Immature natural killer cell (primary cell): ENCODE measurements at regions not wholly inside any gene's neighbourhood (a gene's known extent, or its start where the extent isn't known, plus 50 kb on each side); places are given as distances from the start of the nearest gene placed in this dataset.

ENCODE experiments used
- DNase-seq, 3 donors: peaks; one replicate each; pipeline ENCODE4 v3.0.0; 2022; ENCODE audit warnings: mixed read lengths in 1 of 3
- H3K27ac Mint-ChIP-seq, 6 donors: one replicate each; pipeline ENCODE4 v1.8.0; 2020; ENCODE audit warnings: mixed read lengths in 6 of 6, mild to moderate bottlenecking in 5 of 6, inconsistent platforms in 4 of 6, moderate library complexity in 3 of 6
- H3K27me3 Mint-ChIP-seq, 3 donors: one replicate each; pipeline ENCODE4 v1.8.0; 2020 to 2021; ENCODE audit warnings: low read depth in 3 of 3, mild to moderate bottlenecking in 3 of 3, mixed read lengths in 3 of 3, moderate library complexity in 3 of 3, inconsistent platforms in 1 of 3
- H3K36me3 Mint-ChIP-seq, 3 donors: one replicate each; pipeline ENCODE4 v1.8.0; 2020; ENCODE audit warnings: mixed read lengths in 3 of 3, inconsistent platforms in 2 of 3, mild to moderate bottlenecking in 2 of 3
- H3K4me1 Mint-ChIP-seq, 2 donors: one replicate each; pipeline ENCODE4 v1.8.0; 2020; ENCODE audit warnings: inconsistent platforms in 2 of 2, mild to moderate bottlenecking in 2 of 2, mixed read lengths in 2 of 2, moderate library complexity in 1 of 2
- H3K4me3 Mint-ChIP-seq, 5 donors: one replicate each; pipeline ENCODE4 v1.8.0; 2020; ENCODE audit warnings: mild to moderate bottlenecking in 5 of 5, mixed read lengths in 5 of 5, inconsistent platforms in 3 of 5, moderate library complexity in 3 of 5
- H3K9me3 Mint-ChIP-seq, 6 donors: one replicate each; pipeline ENCODE4 v1.8.0; 2020; ENCODE audit warnings: mild to moderate bottlenecking in 6 of 6, mixed read lengths in 6 of 6, inconsistent platforms in 4 of 6, moderate library complexity in 3 of 6

GRCh38 chr21:16194788-16195537 is 465.2 kb downstream of the USP25 start:
- H3K4me3 Mint-ChIP-seq, result peak overlapping the region in 3 of 5 donors; percentile 10 to 18 (median 13)
- H3K36me3 Mint-ChIP-seq, result no peaks in the 10 kb centered on the region
- DNase-seq, result no peak
- H3K9me3 Mint-ChIP-seq, result peaks cover 0 to 21% (median 8%) of the 10 kb centered on the region in 6 donors
- no peak overlapping the region for H3K27ac Mint-ChIP-seq
- H3K4me1 Mint-ChIP-seq, result peaks cover 0 to 34% of the 10 kb centered on the region in 2 donors
- H3K27me3 Mint-ChIP-seq, result peaks cover 0 to 4% (median 0%) of the 10 kb centered on the region in 3 donors

DNA sequence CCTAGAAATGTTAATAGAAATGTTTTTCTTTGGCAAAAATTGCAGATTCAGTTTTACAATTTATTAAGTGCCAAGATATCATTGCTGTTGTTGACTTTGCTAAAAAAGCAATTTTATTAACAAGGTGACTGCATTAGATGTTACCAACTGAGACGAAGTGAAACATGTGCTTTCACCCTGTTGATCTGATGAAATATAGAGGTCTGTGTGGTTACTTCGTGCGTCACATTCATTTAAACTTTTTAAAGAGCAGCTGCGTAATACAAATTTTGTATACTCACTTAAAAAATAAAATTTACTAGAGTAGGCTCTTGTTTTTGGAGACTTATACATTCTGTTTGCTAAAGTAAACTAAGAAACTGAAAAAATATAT is 465.7 kb downstream of the USP25 start:
- no peak for DNase-seq
- no peak overlapping the region for H3K27ac Mint-ChIP-seq

GRCh38 chr21:16196001-16196400 is 466.2 kb downstream of the USP25 start:
- peaks cover 0 to 1% (median 0%) of the 10 kb centered on the region in 3 donors for H3K27me3 Mint-ChIP-seq
- DNase-seq, result no peak
- H3K27ac Mint-ChIP-seq, result no peak overlapping the region
- peaks cover 0 to 34% of the 10 kb centered on the region in 2 donors for H3K4me1 Mint-ChIP-seq
- H3K9me3 Mint-ChIP-seq, result peaks cover 0 to 16% (median 7%) of the 10 kb centered on the region in 6 donors
- H3K4me3 Mint-ChIP-seq, result no peak overlapping the region
- no peaks in the 10 kb centered on the region for H3K36me3 Mint-ChIP-seq

More for the DNA sequence above, 465.7 kb downstream of the USP25 start:
- Mint-ChIP-seq H3K9me3 (peaks cover 0 to 20% (median 7%) of the 10 kb centered on the region in 6 donors), H3K27me3 (peaks cover 0 to 4% (median 0%) of the 10 kb centered on the region in 3 donors), H3K4me3 (peak overlapping the region in 2 of 5 donors; percentile 10 to 18), H3K36me3 (no peaks in the 10 kb centered on the region), H3K4me1 (peaks cover 0 to 34% of the 10 kb centered on the region in 2 donors)

DNA sequence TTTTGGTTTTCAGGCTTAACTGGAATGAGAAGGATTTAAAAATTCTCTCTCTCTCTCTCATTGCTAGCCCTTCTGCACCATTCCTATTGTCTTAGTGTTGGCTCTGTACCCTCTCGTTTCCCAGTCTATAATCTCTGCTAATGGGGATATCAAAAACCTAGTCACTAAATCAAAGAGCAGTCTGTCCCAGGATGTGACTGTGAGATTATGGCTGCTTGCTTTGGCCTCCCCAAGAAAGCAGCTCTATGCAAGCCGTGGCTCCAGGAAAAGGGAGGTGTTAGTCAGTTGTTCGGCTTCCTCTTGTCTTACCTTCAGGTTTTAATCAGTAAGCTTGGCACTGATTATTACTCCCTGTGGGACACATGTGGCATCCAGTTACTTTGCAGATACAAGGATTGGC is 468.8 kb downstream of the USP25 start:
- H3K4me1 Mint-ChIP-seq, result peaks cover 0 to 34% of the 10 kb centered on the region in 2 donors
- DNase-seq, result no peak
- H3K4me3 Mint-ChIP-seq, result no peak overlapping the region
- H3K27me3 Mint-ChIP-seq, result no peaks in the 10 kb centered on the region
- H3K9me3 Mint-ChIP-seq, result peaks cover 2 to 27% (median 10%) of the 10 kb centered on the region in 6 donors
- H3K27ac Mint-ChIP-seq, result no peak overlapping the region
- H3K36me3 Mint-ChIP-seq, result no peaks in the 10 kb centered on the region

DNA sequence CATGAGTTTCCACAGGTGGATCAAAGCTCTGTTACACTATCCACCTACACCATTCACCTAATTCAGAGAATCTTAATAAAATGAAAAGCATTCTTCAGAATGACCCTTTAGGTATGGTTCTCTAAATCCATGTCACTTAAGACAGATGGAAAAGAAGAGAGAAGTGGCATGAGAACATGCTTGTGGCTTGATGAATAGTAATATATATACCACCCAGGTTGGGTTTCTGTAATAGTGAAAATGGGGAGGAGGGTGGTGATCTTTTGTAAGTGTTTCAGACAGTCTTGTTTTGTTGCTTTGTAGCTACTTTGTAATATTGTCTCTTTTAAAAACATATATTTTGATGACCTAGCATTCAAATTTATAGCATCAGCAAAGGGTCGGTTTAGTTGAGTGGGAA is 469.8 kb downstream of the USP25 start:
- Mint-ChIP-seq H3K9me3 (peaks cover 4 to 27% (median 10%) of the 10 kb centered on the region in 6 donors), H3K27me3 (no peaks in the 10 kb centered on the region), H3K4me1 (peaks cover 0 to 28% of the 10 kb centered on the region in 2 donors), H3K27ac (no peak overlapping the region), H3K4me3 (no peak overlapping the region), H3K36me3 (no peaks in the 10 kb centered on the region)
- DNase-seq, result no peak

- peaks cover 0 to 9% of the 10 kb centered on the region in 2 donors for H3K4me1 Mint-ChIP-seq
- no peak overlapping the region for H3K27ac Mint-ChIP-seq
- H3K4me3 Mint-ChIP-seq, result no peak overlapping the region
- peaks cover 4 to 32% (median 11%) of the 10 kb centered on the region in 6 donors for H3K9me3 Mint-ChIP-seq
- no peak for DNase-seq
- H3K36me3 Mint-ChIP-seq, result no peaks in the 10 kb centered on the region
- peaks cover 0 to 2% (median 0%) of the 10 kb centered on the region in 3 donors for H3K27me3 Mint-ChIP-seq
Observed at GRCh38 chr21:16201718-16202117, 471.9 kb downstream of the USP25 start.

- H3K27me3 Mint-ChIP-seq, result peaks cover 0 to 2% (median 0%) of the 10 kb centered on the region in 3 donors
- DNase-seq, result no peak
- no peaks in the 10 kb centered on the region for H3K36me3 Mint-ChIP-seq
- H3K27ac Mint-ChIP-seq, result no peak overlapping the region
- H3K4me1 Mint-ChIP-seq, result no peaks in the 10 kb centered on the region
- H3K9me3 Mint-ChIP-seq, result peaks cover 4 to 23% (median 12%) of the 10 kb centered on the region in 6 donors
- no peak overlapping the region for H3K4me3 Mint-ChIP-seq
Observed at GRCh38 chr21:16205527-16205926, 475.7 kb downstream of the USP25 start.

DNA sequence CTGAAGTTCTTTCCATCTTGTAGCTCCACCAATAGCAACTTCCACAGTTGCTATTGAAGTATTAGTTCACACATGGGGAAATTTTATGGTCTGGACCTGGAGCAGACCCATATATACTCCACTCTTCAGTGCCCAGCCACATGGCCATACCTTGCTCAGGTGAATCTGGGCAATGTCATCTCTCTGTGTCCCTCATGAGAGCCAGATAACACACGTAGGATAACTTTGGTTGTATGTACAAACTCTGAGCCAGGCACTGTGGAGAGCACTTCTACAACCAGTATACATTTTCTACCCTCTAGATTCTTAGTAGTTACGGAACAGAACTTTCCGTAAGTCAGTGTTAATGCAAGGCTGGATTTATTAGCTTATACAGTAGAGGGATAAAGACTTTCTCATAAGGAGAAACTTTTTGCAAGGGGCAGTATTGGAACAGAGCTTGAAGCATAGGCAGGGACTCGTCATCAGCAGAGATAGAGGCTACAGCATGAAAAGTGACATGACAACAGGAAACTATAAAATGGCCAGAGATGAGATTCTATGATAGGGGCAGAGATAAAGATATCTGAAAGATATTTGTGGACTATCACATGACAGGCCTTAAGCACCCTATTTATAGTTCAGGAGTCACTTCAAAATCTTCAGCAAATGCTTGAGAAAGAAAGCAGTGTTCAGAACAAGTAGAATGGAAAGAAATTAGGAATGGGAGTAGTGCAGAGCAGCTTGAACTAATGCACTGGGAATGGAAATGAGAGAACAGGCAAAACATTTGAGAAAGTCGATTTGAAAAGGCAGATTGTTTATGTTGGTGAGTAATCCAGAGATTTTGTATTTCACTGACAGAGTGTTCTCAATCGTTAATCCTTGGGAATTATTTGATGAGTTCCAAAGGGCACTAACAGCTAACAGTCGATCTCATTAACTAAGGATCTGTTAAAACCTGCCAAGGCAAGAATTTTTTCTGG is 481.8 kb downstream of the USP25 start:
- no peaks in the 10 kb centered on the region for H3K27me3 Mint-ChIP-seq
- no peaks in the 10 kb centered on the region for H3K4me1 Mint-ChIP-seq
- H3K27ac Mint-ChIP-seq, result no peak overlapping the region
- DNase-seq, result no peak
- no peaks in the 10 kb centered on the region for H3K36me3 Mint-ChIP-seq
- H3K9me3 Mint-ChIP-seq, result peaks cover 0 to 12% (median 5%) of the 10 kb centered on the region in 6 donors
- no peak overlapping the region for H3K4me3 Mint-ChIP-seq

- H3K27me3 Mint-ChIP-seq, result no peaks in the 10 kb centered on the region
- no peaks in the 10 kb centered on the region for H3K4me1 Mint-ChIP-seq
- H3K4me3 Mint-ChIP-seq, result no peak overlapping the region
- H3K27ac Mint-ChIP-seq, result no peak overlapping the region
- H3K36me3 Mint-ChIP-seq, result no peaks in the 10 kb centered on the region
- no peak for DNase-seq
- H3K9me3 Mint-ChIP-seq, result peaks cover 0 to 11% (median 4%) of the 10 kb centered on the region in 6 donors
Observed at GRCh38 chr21:16213518-16213917, 483.7 kb downstream of the USP25 start.

DNA sequence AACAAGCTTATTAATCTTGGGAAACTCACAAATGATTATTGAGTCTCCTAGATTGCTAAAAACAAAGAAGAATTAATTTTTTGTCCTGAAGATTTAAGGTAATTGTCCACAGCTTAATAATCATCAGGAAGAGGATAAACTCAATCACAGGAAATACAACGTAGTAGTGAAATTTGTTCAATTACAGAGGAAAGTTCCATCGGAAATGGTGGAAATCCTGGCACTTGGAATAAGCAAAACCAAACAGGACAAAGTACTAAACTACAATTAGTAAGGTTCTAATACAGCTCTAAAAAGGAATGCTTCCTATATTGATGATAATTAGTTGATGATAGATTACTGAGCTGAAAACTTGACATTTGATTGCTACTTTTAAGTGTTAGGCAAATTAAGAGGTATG is 485.4 kb downstream of the USP25 start:
- no peak for DNase-seq
- peaks cover 0 to 6% (median under 1%) of the 10 kb centered on the region in 6 donors for H3K9me3 Mint-ChIP-seq
- no peaks in the 10 kb centered on the region for H3K36me3 Mint-ChIP-seq
- H3K27me3 Mint-ChIP-seq, result no peaks in the 10 kb centered on the region
- H3K4me1 Mint-ChIP-seq, result no peaks in the 10 kb centered on the region
- H3K4me3 Mint-ChIP-seq, result no peak overlapping the region
- H3K27ac Mint-ChIP-seq, result no peak overlapping the region

DNA sequence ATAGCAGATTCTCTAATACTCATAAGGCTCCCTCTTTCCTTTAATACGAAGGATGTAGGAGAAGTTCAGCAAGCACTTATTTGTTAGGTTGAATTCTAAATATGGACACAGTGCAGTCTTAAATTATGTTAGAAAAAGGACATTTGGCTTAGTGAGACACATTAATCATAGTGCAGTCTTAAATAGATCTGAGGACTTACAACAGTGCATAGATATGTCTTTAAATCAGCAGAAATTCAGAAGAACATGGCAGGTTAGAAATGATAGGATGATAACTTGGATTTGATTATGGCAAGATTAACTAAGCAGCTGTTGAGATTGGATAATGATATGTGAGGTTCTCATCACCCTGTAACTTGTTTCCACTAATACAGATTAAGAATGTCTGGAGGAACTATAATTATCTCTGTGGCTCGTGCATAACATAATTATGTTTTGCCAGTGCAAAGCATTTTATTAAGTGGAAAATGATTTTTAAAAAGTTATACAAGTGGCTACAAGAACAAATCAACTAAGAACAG is 485.9 kb downstream of the USP25 start:
- Mint-ChIP-seq H3K9me3 (peaks cover 0 to 6% (median under 1%) of the 10 kb centered on the region in 6 donors), H3K4me1 (no peaks in the 10 kb centered on the region), H3K4me3 (no peak overlapping the region), H3K36me3 (no peaks in the 10 kb centered on the region), H3K27ac (no peak overlapping the region), H3K27me3 (no peaks in the 10 kb centered on the region)
- no peak for DNase-seq

DNA sequence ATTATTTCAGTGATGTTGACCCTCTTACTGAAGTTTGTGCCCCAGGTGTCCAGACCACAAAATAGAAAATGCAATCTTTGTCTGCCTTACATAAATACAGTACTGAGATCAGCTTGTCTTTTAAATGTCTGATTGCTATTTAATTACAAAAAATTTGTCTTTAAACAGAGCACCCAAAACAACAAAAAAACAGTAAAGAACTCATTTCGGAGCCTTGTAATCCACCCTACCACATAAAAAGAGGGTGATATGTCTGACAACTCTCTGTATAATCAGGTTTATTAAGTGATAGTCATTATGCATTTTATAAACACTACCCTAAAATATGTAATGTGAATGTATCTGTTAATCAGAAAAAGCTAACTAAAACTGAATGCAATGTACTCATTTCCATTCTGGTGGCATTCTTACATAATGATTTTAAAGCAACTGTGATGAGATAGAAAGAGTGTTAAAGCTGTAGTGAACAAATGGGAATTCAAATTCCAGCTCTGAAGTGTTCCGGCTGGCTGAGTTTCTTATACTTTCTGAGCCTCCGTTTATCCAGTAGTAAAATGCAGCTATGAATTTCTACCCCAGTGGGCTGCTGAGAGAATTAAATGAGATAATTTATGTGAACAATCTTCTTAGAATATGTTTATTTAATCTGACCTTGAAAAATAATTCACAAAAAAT is 486.6 kb downstream of the USP25 start:
- Mint-ChIP-seq H3K4me3 (no peak overlapping the region), H3K36me3 (no peaks in the 10 kb centered on the region), H3K27me3 (no peaks in the 10 kb centered on the region), H3K27ac (no peak overlapping the region), H3K4me1 (no peaks in the 10 kb centered on the region), H3K9me3 (peaks cover 0 to 5% (median under 1%) of the 10 kb centered on the region in 6 donors)
- no peak for DNase-seq

DNA sequence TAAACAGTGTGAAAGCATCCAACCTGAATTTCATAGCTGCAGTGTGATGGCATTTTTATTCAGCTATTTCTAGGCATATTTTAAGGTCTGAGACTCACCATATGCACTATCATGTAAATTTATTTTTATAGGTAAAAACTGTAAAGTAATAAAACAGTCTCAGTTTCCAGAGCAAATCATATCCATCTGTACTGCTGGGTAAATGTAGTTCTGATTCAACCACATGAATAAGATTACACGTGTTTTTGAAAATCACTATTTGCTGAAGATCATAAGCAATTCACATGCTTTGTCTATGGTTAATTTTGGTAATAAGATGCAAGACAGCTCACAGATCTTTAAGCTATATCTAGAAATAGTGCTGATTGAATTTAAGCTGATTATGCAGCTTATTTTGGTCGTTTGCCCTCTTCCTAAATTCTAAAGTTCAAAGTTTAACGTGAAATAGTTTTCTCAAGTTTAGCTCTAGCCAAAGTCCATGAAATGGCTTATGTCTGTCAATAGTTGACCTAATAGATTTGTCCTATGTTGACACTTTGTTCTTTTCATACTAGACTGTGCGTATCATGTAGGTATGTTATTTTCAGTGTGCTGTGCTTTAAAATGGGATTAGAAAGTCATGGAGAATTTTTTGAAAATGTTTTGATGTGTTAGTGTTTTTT is 489.0 kb downstream of the USP25 start:
- DNase-seq, result no peak
- no peaks in the 10 kb centered on the region for H3K4me1 Mint-ChIP-seq

More for the DNA sequence above, 489.0 kb downstream of the USP25 start:
- Mint-ChIP-seq H3K27me3 (no peaks in the 10 kb centered on the region), H3K27ac (no peak overlapping the region), H3K9me3 (peaks cover 0 to 3% (median 0%) of the 10 kb centered on the region in 6 donors), H3K4me3 (no peak overlapping the region), H3K36me3 (no peaks in the 10 kb centered on the region)
